ENCODE measurements at regions not wholly inside any gene's neighbourhood (a gene's known extent, or its start where the extent isn't known, plus 50 kb on each side); places are given as distances from the start of the nearest gene placed in this dataset.

DNA sequence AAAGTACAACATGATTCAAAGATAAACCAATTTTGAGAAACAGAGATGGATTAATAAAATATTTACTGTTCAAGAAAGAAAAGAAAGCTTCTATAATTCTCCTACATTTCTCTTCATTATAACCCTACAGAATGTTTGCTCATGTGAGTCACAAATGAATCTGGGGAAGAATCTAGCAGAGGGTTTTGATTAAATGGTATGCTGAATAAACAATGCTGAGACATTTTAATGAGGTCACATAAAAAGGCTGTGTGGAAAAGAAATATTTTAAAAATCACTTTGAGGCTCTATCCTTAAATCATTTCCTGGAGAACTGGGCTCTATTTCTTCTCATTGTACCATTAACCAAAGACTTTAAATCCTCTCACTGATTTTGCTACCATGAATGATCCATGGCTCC is 727.7 kb downstream of the NTRK3 start:
- no peak for TF ChIP-seq CTCF (conservative IDR thresholded peaks at IDR 0.05; ENCODE audit: low read length)
- TF ChIP-seq EZH2phosphoT487 (IDR thresholded peaks at IDR 0.05; ENCODE audit: borderline replicate concordance, low read depth, low read length), result no peak

Measured in OCI-LY7 (cell line).